H9 (cell line): ENCODE measurements at regions not wholly inside any gene's neighbourhood (a gene's known extent, or its start where the extent isn't known, plus 50 kb on each side); places are given as distances from the start of the nearest gene placed in this dataset.

Experiments
- DNase-seq: peaks from one replicate; pipeline ENCODE4 v3.0.0-alpha.2; 2017
- H2AFZ ChIP-seq: one replicate; pipeline ENCODE4 v1.6.1; 2013; ENCODE audit warnings: mild to moderate bottlenecking, low read length, control low read depth, moderate library complexity
- H2AK5ac ChIP-seq: 2 replicates; pipeline ENCODE4 v1.6.1; 2013; ENCODE audit warnings: low read length, control low read depth, mixed read lengths; ENCODE audit not compliant: insufficient read length
- H2BK120ac ChIP-seq: one replicate; pipeline ENCODE4 v1.6.1; 2013; ENCODE audit warnings: low read depth, mild to moderate bottlenecking, low read length, control low read depth, inconsistent platforms; ENCODE audit not compliant: poor library complexity, severe bottlenecking
- H2BK12ac ChIP-seq: 2 replicates; pipeline ENCODE4 v1.6.1; 2013; ENCODE audit warnings: low read length, control low read depth, mixed read lengths, low read depth; ENCODE audit not compliant: insufficient read length
- H2BK15ac ChIP-seq: 2 replicates; pipeline ENCODE4 v1.6.1; 2013; ENCODE audit warnings: low read depth, low read length, control low read depth
- H2BK20ac ChIP-seq: one replicate; pipeline ENCODE4 v1.6.1; 2013; ENCODE audit warnings: low read depth, mild to moderate bottlenecking, low read length, control low read depth, inconsistent platforms; ENCODE audit not compliant: poor library complexity, severe bottlenecking
- H2BK5ac ChIP-seq: 2 replicates; pipeline ENCODE4 v1.6.1; 2013; ENCODE audit warnings: low read length, control low read depth, mixed read lengths; ENCODE audit not compliant: insufficient read length
- H3K14ac ChIP-seq: 2 replicates; pipeline ENCODE4 v1.6.1; 2013; ENCODE audit warnings: low read length, control low read depth; ENCODE audit not compliant: insufficient read depth
- H3K18ac ChIP-seq: 2 replicates; pipeline ENCODE4 v1.6.1; 2013; ENCODE audit warnings: low read depth, mild to moderate bottlenecking, mixed read lengths, low read length, control low read depth; ENCODE audit not compliant: insufficient read length
- H3K23ac ChIP-seq: 2 replicates; pipeline ENCODE4 v1.6.1; 2013; ENCODE audit warnings: low read length, control low read depth, mixed read lengths, low read depth; ENCODE audit not compliant: insufficient read length
- H3K23me2 ChIP-seq: 2 replicates; pipeline ENCODE4 v1.6.1; 2013; ENCODE audit warnings: low read depth, mild to moderate bottlenecking, mixed read lengths, low read length, control low read depth; ENCODE audit not compliant: insufficient read length, poor library complexity, severe bottlenecking
- H3K27ac ChIP-seq: 2 replicates; pipeline ENCODE4 v1.5.1; 2013; ENCODE audit warnings: low read length, control low read depth, mixed read lengths, low read depth; ENCODE audit not compliant: insufficient read length
- H3K27me3 ChIP-seq: 2 replicates; pipeline ENCODE4 v1.6.1; 2013; ENCODE audit warnings: low read length, control low read depth, inconsistent platforms; ENCODE audit not compliant: insufficient read depth
- H3K4ac ChIP-seq: 2 replicates; pipeline ENCODE4 v1.6.1; 2013; ENCODE audit warnings: low read depth, mild to moderate bottlenecking, control low read depth, inconsistent platforms, low read length, moderate library complexity
- H3K4me1 ChIP-seq: 2 replicates; pipeline ENCODE4 v1.6.1; 2013; ENCODE audit warnings: low read length, control low read depth, inconsistent platforms; ENCODE audit not compliant: insufficient read depth
- H3K4me2 ChIP-seq: 2 replicates; pipeline ENCODE4 v1.6.1; 2013; ENCODE audit warnings: low read length, control low read depth, mixed read lengths; ENCODE audit not compliant: insufficient read length, insufficient read depth
- H3K56ac ChIP-seq: 2 replicates; pipeline ENCODE4 v1.6.1; 2013; ENCODE audit warnings: low read depth, mild to moderate bottlenecking, mixed read lengths, low read length, control low read depth; ENCODE audit not compliant: insufficient read length
- H3K79me1 ChIP-seq: 2 replicates; pipeline ENCODE4 v1.6.1; 2013; ENCODE audit warnings: low read depth, mild to moderate bottlenecking, moderate library complexity, low read length, control low read depth, inconsistent platforms; ENCODE audit not compliant: insufficient read depth, poor library complexity, severe bottlenecking
- H3K79me2 ChIP-seq: 2 replicates; pipeline ENCODE4 v1.6.1; 2013; ENCODE audit warnings: low read length, control low read depth, inconsistent platforms; ENCODE audit not compliant: insufficient read depth
- H3K9ac ChIP-seq: 2 replicates; pipeline ENCODE4 v1.6.1; 2013; ENCODE audit warnings: low read length, control low read depth, mixed read lengths; ENCODE audit not compliant: insufficient read length; ENCODE audit errors: extremely low read depth
- H3K9me3 ChIP-seq: one replicate; pipeline ENCODE4 v1.6.1; 2013; ENCODE audit warnings: low read depth, low read length, inconsistent platforms; ENCODE audit not compliant: control insufficient read depth
- H3T11ph ChIP-seq: one replicate; pipeline ENCODE4 v1.6.1; 2013; ENCODE audit warnings: mild to moderate bottlenecking, low read length, control low read depth, inconsistent platforms
- H4K20me1 ChIP-seq: one replicate; pipeline ENCODE4 v1.6.1; 2013; ENCODE audit not compliant: control insufficient read depth, insufficient read length, insufficient read depth
- H4K5ac ChIP-seq: 2 replicates; pipeline ENCODE4 v1.6.1; 2013; ENCODE audit warnings: low read depth, mild to moderate bottlenecking, mixed read lengths, low read length, control low read depth; ENCODE audit not compliant: insufficient read length
- H4K8ac ChIP-seq: replicated peaks from 2 replicates; pipeline ENCODE4 v1.6.1; 2013; ENCODE audit warnings: low read length, control low read depth, mixed read lengths, low read depth; ENCODE audit not compliant: insufficient read length
- H4K91ac ChIP-seq: 2 replicates; pipeline ENCODE4 v1.6.1; 2013; ENCODE audit warnings: low read depth, mild to moderate bottlenecking, moderate library complexity, mixed read lengths, low read length, control low read depth; ENCODE audit not compliant: insufficient read length
- H3K27ac Mint-ChIP-seq, 3 experiments: 2 replicates in 2 of 3; 3 replicates in 1 of 3; pipeline ENCODE4 v1.8.0; 2020 to 2021; ENCODE audit warnings: mixed read lengths in 3 of 3, mild to moderate bottlenecking in 1 of 3, moderate library complexity in 1 of 3
- H3K27me3 Mint-ChIP-seq: 2 replicates; pipeline ENCODE4 v1.8.0; 2021; ENCODE audit warnings: low read depth, mild to moderate bottlenecking, moderate library complexity, mixed read lengths
- H3K36me3 Mint-ChIP-seq, 3 experiments: 2 replicates in 2 of 3; 3 replicates in 1 of 3; pipeline ENCODE4 v1.8.0; 2020 to 2021; ENCODE audit warnings: low read depth in 3 of 3, mixed read lengths in 3 of 3; ENCODE audit not compliant: insufficient read depth in 1 of 3
- H3K4me1 Mint-ChIP-seq, 2 experiments: 2 replicates each; pipeline ENCODE4 v1.8.0; 2020; ENCODE audit warnings: mixed read lengths in 2 of 2
- H3K4me3 Mint-ChIP-seq, 2 experiments: 2 replicates in 1 of 2; 3 replicates in 1 of 2; pipeline ENCODE4 v1.8.0; 2020 to 2021; ENCODE audit warnings: mild to moderate bottlenecking in 2 of 2, mixed read lengths in 2 of 2, moderate library complexity in 1 of 2
- H3K9me3 Mint-ChIP-seq, 2 experiments: 2 replicates in 1 of 2; 3 replicates in 1 of 2; pipeline ENCODE4 v1.8.0; 2020; ENCODE audit warnings: mild to moderate bottlenecking in 2 of 2, mixed read lengths in 2 of 2, moderate library complexity in 1 of 2
- WGBS: extraction: QIAGEN DNeasy Blood & Tissue Kit; methylation state at CpG from one replicate; pipeline ENCODE4 v1.1.7; 2013; ENCODE audit warnings: missing lambda C conversion rate, low lambda C conversion rate, mixed read lengths; ENCODE audit not compliant: insufficient read length; ENCODE audit errors: extremely low coverage; 5-methylcytosine and 5-hydroxymethylcytosine counted together
- TF ChIP-seq, protein P1 (sequence below): fragments of 200-600 bp; sonication (generic); conservative IDR thresholded peaks from 3 replicates; pipeline ENCODE4 v1.8.0; 2021; ENCODE audit warnings: antibody characterized with exemption, mild to moderate bottlenecking

DNA sequence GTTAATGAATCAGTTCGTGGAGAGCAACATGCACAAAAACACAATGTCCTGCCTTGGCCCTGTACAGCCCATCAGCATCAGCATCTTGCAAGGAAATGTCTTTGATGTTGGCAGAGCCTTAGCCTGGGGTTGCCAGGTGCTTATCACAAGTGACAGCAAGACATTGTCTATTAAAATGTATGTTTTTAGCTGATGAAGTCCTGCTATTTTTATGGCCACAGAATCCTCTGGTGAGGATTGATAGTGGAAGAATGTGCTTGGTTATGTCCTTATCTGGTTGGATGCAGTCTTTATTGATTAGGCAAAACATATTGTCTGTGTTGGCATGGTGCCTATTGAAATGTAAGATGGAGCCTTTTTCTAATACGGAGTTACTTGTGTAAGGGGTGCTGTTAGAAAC is 1427.0 kb upstream of the MIR17HG start:
- Histone ChIP-seq H2AFZ (no peak overlapping the region), H3K79me1 (no peaks in the 10 kb centered on the region), H3K9me3 (no peaks in the 10 kb centered on the region), H2BK15ac (no peak overlapping the region), H4K5ac (no peak overlapping the region), H3K4me2 (no peak overlapping the region), H3K79me2 (no peaks in the 10 kb centered on the region), H3K14ac (no peak overlapping the region), H3K27ac (no peak overlapping the region), H4K8ac (no peak overlapping the region), H4K20me1 (no peaks in the 10 kb centered on the region), H3K23ac (no peak overlapping the region), H3K18ac (no peak overlapping the region), H3K56ac (no peak overlapping the region), H2BK120ac (no peak overlapping the region), H3K23me2 (no peaks in the 10 kb centered on the region), H2BK5ac (no peak overlapping the region), H3K27me3 (no peaks in the 10 kb centered on the region), H2AK5ac (no peak overlapping the region), H2BK20ac (no peak overlapping the region), H4K91ac (no peak overlapping the region), H3K4me1 (no peaks in the 10 kb centered on the region), H3T11ph (no peak overlapping the region), H2BK12ac (no peak overlapping the region), H3K9ac (no peak overlapping the region), H3K4ac (no peak overlapping the region)
- no CpG with 5 or more reads among the region's 2 CpGs for WGBS
- no peaks in the 10 kb centered on the region for H3K9me3 Mint-ChIP-seq
- H3K36me3 Mint-ChIP-seq = no peaks in the 10 kb centered on the region
- no peak overlapping the region for H3K27ac Mint-ChIP-seq
- no peaks in the 10 kb centered on the region for H3K27me3 Mint-ChIP-seq
- TF ChIP-seq, protein P1, sequence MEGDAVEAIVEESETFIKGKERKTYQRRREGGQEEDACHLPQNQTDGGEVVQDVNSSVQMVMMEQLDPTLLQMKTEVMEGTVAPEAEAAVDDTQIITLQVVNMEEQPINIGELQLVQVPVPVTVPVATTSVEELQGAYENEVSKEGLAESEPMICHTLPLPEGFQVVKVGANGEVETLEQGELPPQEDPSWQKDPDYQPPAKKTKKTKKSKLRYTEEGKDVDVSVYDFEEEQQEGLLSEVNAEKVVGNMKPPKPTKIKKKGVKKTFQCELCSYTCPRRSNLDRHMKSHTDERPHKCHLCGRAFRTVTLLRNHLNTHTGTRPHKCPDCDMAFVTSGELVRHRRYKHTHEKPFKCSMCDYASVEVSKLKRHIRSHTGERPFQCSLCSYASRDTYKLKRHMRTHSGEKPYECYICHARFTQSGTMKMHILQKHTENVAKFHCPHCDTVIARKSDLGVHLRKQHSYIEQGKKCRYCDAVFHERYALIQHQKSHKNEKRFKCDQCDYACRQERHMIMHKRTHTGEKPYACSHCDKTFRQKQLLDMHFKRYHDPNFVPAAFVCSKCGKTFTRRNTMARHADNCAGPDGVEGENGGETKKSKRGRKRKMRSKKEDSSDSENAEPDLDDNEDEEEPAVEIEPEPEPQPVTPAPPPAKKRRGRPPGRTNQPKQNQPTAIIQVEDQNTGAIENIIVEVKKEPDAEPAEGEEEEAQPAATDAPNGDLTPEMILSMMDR = no peak
- no peak overlapping the region for H3K4me3 Mint-ChIP-seq
- DNase-seq = no peak
- H3K4me1 Mint-ChIP-seq = peaks cover 5 to 7% of the 10 kb centered on the region in 2 experiments
